ENCODE measurements at regions not wholly inside any gene's neighbourhood (a gene's known extent, or its start where the extent isn't known, plus 50 kb on each side); places are given as distances from the start of the nearest gene placed in this dataset.
"Not testable (repeated sequence)": the region's sequence is repeated elsewhere in the genome, so short reads cannot be mapped to it uniquely, and the experiment has no call there.

DNA sequence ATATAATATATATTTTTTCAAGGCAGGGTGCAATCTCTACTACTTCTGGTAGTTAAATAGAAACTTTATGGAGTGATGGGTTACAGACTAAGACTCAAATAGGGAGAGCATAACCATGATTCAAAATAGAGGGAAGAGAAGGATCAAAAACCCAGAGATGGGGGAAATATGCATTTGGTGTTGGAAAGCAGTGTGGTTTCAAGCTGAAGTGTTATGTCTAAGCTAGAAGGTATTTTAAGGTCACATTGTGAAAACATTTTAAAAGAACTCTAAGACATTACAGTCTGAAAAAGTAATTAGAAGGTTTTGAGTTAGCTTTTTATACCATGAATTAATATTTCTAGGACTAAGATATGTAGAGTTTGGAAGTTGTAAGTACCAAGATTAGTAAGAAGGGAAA, 2741.4 kb downstream of the PCDH9 start:
- no peak overlapping the region for H3K27ac ChIP-seq
- no peaks in the 10 kb centered on the region for H3K27me3 ChIP-seq
- TF ChIP-seq POLR2A (IDR thresholded peaks at IDR 0.05), result no peak
- no peaks in the 10 kb centered on the region for H3K36me3 ChIP-seq (replicated peaks in 1 of 2)
- DNase-seq, result no peak
- intact Hi-C loops (cut with DNase I), result no loop called here
- no peaks in the 10 kb centered on the region for H3K9me3 ChIP-seq (replicated peaks in 1 of 3)
- H3K4me3 ChIP-seq, result no peak overlapping the region
- no peaks in the 10 kb centered on the region for H3K4me1 ChIP-seq (replicated peaks in 1 of 2)

DNA sequence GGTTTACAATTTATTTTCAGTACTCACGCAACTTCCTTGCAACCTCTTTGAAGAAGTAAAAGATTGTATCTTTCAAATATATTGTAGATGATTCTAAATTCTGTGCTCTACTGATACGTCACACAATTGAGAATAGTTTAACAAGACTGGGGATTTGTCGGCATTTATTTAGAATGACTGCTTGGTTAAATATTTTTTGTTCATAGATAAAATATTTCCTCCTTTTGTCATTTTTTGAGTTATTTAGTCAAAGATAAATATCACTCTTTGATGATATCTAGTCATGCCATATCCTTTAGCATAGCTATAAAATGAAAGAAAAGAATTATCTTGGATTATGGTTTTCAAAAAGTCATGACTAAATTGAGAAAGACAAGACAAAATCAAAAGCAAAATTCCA, 2747.8 kb downstream of the PCDH9 start:
- Histone ChIP-seq H3K9me3 (replicated peaks in 1 of 3) (no peaks in the 10 kb centered on the region), H3K27ac (no peak overlapping the region), H3K36me3 (replicated peaks in 1 of 2) (no peaks in the 10 kb centered on the region), H3K4me3 (no peak overlapping the region), H3K27me3 (no peaks in the 10 kb centered on the region), H3K4me1 (replicated peaks in 1 of 2) (no peaks in the 10 kb centered on the region)
- TF ChIP-seq, protein P1, sequence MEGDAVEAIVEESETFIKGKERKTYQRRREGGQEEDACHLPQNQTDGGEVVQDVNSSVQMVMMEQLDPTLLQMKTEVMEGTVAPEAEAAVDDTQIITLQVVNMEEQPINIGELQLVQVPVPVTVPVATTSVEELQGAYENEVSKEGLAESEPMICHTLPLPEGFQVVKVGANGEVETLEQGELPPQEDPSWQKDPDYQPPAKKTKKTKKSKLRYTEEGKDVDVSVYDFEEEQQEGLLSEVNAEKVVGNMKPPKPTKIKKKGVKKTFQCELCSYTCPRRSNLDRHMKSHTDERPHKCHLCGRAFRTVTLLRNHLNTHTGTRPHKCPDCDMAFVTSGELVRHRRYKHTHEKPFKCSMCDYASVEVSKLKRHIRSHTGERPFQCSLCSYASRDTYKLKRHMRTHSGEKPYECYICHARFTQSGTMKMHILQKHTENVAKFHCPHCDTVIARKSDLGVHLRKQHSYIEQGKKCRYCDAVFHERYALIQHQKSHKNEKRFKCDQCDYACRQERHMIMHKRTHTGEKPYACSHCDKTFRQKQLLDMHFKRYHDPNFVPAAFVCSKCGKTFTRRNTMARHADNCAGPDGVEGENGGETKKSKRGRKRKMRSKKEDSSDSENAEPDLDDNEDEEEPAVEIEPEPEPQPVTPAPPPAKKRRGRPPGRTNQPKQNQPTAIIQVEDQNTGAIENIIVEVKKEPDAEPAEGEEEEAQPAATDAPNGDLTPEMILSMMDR (IDR thresholded peaks at IDR 0.05), result no peak
- TF ChIP-seq POLR2A (IDR thresholded peaks at IDR 0.05), result no peak
- intact Hi-C loops (cut with DNase I), result no loop called here
- 81 to 87% (median 83%) methylated on average over 3 of the region's 3 CpGs for WGBS, 4 donors
- no peak for DNase-seq

DNA sequence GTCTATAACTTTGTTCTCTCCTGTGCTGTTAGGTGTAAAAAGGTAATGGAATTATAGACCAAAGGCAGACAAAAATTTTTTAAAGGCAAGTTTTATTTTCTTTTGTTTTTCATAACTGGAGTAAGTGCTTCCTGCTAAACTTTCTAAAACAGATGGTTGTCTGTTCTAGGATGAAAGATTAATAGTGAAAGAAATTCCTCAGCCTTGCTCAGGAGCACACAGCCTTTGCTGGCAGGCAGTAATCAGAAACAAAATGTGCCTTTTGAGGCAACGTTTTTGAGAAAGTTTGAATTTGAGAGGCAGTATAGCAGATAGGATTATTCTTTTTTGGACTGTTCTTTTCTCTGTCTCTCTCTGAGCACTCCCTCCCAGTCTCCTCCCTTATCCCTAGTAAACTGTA, 2749.5 kb downstream of the PCDH9 start:
- TF ChIP-seq, protein P1 (IDR thresholded peaks at IDR 0.05), result no peak
- TF ChIP-seq POLR2A (IDR thresholded peaks at IDR 0.05), result no peak
- Histone ChIP-seq H3K27me3 (no peaks in the 10 kb centered on the region), H3K9me3 (replicated peaks in 1 of 3) (no peaks in the 10 kb centered on the region), H3K4me3 (no peak overlapping the region), H3K36me3 (replicated peaks in 1 of 2) (no peaks in the 10 kb centered on the region), H3K4me1 (replicated peaks in 1 of 2) (no peaks in the 10 kb centered on the region), H3K27ac (no peak overlapping the region)
- WGBS, 4 donors, result 0% methylated on average over 1 of the region's 1 CpG
- DNase-seq, result no peak
- intact Hi-C loops (cut with DNase I), result no loop called here

DNA sequence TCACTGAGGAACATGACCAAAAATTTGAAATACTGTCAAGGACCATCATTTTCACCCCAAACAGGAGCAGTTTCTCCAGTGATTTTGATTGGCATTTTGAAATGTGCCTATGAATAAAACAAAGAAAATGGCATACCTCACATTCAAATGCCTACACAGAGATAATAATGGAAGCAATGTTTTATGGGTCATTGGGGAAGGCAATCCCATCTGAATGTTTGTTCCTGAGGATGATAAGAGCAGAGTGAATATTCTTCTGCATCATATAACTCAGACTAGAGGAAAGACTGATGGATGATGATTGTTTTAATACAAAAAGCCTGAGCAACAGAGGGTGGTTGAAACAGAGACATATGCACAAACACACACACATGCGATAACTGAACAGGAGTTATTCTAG, 2749.9 kb downstream of the PCDH9 start:
- no peak for DNase-seq
- H3K36me3 ChIP-seq (replicated peaks in 1 of 2), result no peaks in the 10 kb centered on the region
- H3K4me1 ChIP-seq (replicated peaks in 1 of 2), result no peaks in the 10 kb centered on the region
- H3K27me3 ChIP-seq, result no peaks in the 10 kb centered on the region
- 73 to 85% (median 78%) methylated on average over 1 of the region's 1 CpG for WGBS, 4 donors
- no peaks in the 10 kb centered on the region for H3K9me3 ChIP-seq (replicated peaks in 1 of 3)
- H3K27ac ChIP-seq, result no peak overlapping the region
- no peak overlapping the region for H3K4me3 ChIP-seq
- intact Hi-C loops (cut with DNase I), result no loop called here
- TF ChIP-seq, protein P1 (IDR thresholded peaks at IDR 0.05), result no peak
- TF ChIP-seq POLR2A (IDR thresholded peaks at IDR 0.05), result no peak

DNA sequence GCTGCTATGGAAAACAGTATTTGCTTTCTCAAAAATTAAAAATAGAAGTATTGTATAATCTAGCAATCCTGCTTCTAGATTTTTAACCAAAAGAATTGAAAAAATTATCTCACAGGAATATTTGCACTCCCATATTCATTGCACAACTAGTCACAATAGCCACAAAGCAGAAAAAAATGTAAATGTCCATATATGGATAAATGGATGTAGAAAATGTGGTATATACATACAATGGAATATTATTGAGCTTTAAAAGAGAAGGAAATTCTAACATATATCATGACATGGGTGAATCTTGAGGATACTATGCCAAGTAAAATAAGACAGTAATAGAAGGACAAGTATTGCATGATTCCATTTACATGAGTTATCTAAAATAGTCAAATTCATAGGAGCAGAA, 2753.0 kb downstream of the PCDH9 start:
- DNase-seq, result no peak
- no peaks in the 10 kb centered on the region for H3K4me1 ChIP-seq (replicated peaks in 1 of 2)
- no peaks in the 10 kb centered on the region for H3K36me3 ChIP-seq (replicated peaks in 1 of 2)
- H3K27me3 ChIP-seq, result no peaks in the 10 kb centered on the region
- no peak overlapping the region for H3K4me3 ChIP-seq
- TF ChIP-seq, protein P1 (IDR thresholded peaks at IDR 0.05), result no peak
- no peak for TF ChIP-seq POLR2A (IDR thresholded peaks at IDR 0.05)
- no peak overlapping the region for H3K27ac ChIP-seq
- no peaks in the 10 kb centered on the region for H3K9me3 ChIP-seq (replicated peaks in 1 of 3)
- intact Hi-C loops (cut with DNase I), result no loop called here

DNA sequence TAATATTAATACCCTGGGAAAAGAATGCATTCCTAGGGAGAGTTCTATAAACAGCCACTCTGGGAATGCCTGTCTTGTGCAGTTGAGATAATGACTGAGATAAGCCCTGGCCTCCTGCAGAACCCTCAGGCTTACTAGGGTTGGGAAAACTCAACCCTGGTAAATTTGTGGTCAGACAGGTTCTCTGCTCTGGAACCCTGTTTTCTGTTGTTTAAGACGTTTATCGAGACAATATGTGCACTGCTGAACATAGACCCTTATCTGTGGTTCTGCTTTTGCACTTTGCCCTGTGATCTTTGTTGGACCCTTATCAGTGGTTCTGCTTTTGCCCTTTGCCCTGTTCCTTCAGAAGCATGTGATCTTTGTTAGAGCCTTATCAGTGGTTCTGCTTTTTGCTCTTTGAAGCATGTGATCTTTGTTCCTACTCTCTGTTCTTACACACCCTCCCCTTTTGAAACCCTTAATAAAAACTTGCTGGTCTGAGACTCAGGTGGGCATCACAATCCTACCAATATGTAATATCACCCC, 2754.0 kb downstream of the PCDH9 start:
- WGBS, 4 donors, result 77 to 88% (median 84%) methylated on average over 2 of the region's 2 CpGs
- intact Hi-C loops (cut with DNase I); DNase-seq; H3K27me3 ChIP-seq; H3K9me3 ChIP-seq (replicated peaks in 1 of 3); H3K36me3 ChIP-seq (replicated peaks in 1 of 2); H3K27ac ChIP-seq; H3K4me1 ChIP-seq (replicated peaks in 1 of 2); H3K4me3 ChIP-seq: not testable (repeated sequence)
